CD4-positive, alpha-beta memory T cell (primary cell): ENCODE measurements at regions not wholly inside any gene's neighbourhood (a gene's known extent, or its start where the extent isn't known, plus 50 kb on each side); places are given as distances from the start of the nearest gene placed in this dataset.

Source experiments
- CTCF ChIA-PET: fragments of 350-600 bp; sonication (Branson Sonifier 250); formaldehyde crosslinking; loops from one replicate; lab custom pipeline; 2021; ENCODE audit warnings: inconsistent platforms; ENCODE audit not compliant: partially characterized antibody; lab: Charles Lee
- POLR2A ChIA-PET: fragments of 350-600 bp; sonication (Branson Sonifier 250); formaldehyde crosslinking; loops from one replicate; lab custom pipeline; 2021; ENCODE audit not compliant: partially characterized antibody; lab: Charles Lee
- DNase-seq, 5 donors: peaks; one replicate each; pipeline versions ENCODE4 v3.0.0 to v3.0.0-alpha.2; 2020 to 2022; ENCODE audit warnings: mixed read lengths in 1 of 5
- H3K27ac ChIP-seq: one replicate; pipeline ENCODE4 v1.7.0; 2013; ENCODE audit warnings: low read depth, low read length
- H3K27me3 ChIP-seq: 2 replicates; pipeline ENCODE4 v1.7.0; 2013; ENCODE audit warnings: mild to moderate bottlenecking, low read length, moderate library complexity; ENCODE audit not compliant: insufficient read depth
- H3K36me3 ChIP-seq: 2 replicates; pipeline ENCODE4 v1.7.0; 2013; ENCODE audit warnings: mild to moderate bottlenecking, low read length, moderate library complexity; ENCODE audit not compliant: insufficient read depth
- H3K4me1 ChIP-seq: 2 replicates; pipeline ENCODE4 v1.7.0; 2013; ENCODE audit warnings: mild to moderate bottlenecking, low read length, moderate library complexity; ENCODE audit not compliant: insufficient read depth
- H3K4me3 ChIP-seq, 2 donors: one replicate each; pipeline ENCODE4 v1.7.0; 2013; ENCODE audit warnings: low read length in 2 of 2, mild to moderate bottlenecking in 1 of 2
- H3K9me3 ChIP-seq, 2 donors: one replicate each; pipeline ENCODE4 v1.7.0; 2013; ENCODE audit warnings: low read length in 2 of 2, control low read depth in 1 of 2; ENCODE audit not compliant: control insufficient read depth in 1 of 2
- H3K27ac Mint-ChIP-seq, 7 donors: one replicate each; pipeline ENCODE4 v1.8.0; 2020 to 2021; ENCODE audit warnings: mixed read lengths in 7 of 7, mild to moderate bottlenecking in 6 of 7, inconsistent platforms in 3 of 7, moderate library complexity in 3 of 7
- H3K27me3 Mint-ChIP-seq, 2 donors: one replicate each; pipeline ENCODE4 v1.8.0; 2020 to 2021; ENCODE audit warnings: mixed read lengths in 2 of 2
- H3K36me3 Mint-ChIP-seq, 2 donors: one replicate each; pipeline ENCODE4 v1.8.0; 2020 to 2021; ENCODE audit warnings: mixed read lengths in 2 of 2, inconsistent platforms in 1 of 2, mild to moderate bottlenecking in 1 of 2
- H3K4me1 Mint-ChIP-seq, 4 donors: one replicate each; pipeline ENCODE4 v1.8.0; 2020 to 2021; ENCODE audit warnings: mixed read lengths in 4 of 4, mild to moderate bottlenecking in 1 of 4
- H3K4me3 Mint-ChIP-seq, 8 donors: one replicate each; pipeline ENCODE4 v1.8.0; 2020 to 2021; ENCODE audit warnings: mixed read lengths in 8 of 8, mild to moderate bottlenecking in 7 of 8, moderate library complexity in 6 of 8, inconsistent platforms in 3 of 8
- H3K9me3 Mint-ChIP-seq, 8 donors: one replicate each; pipeline ENCODE4 v1.8.0; 2020 to 2021; ENCODE audit warnings: mixed read lengths in 8 of 8, mild to moderate bottlenecking in 5 of 8, inconsistent platforms in 3 of 8, moderate library complexity in 1 of 8
- intact Hi-C: fragments of 100-400 bp; cut with micrococcal nuclease; formaldehyde crosslinking; loops from one replicate; pipeline ENCODE4 v1.15.1; 2023

- H3K27me3 ChIP-seq: no peaks in the 10 kb centered on the region
- no peaks in the 10 kb centered on the region for H3K4me1 ChIP-seq
Measured at GRCh38 chr4:112802780-112803179, 165.8 kb downstream of the LARP7 start.

GRCh38 chr4:112807083-112807482 is 170.1 kb downstream of the LARP7 start:
- Mint-ChIP-seq H3K36me3 (no peaks in the 10 kb centered on the region), H3K9me3 (peaks cover 0 to 3% (median 0%) of the 10 kb centered on the region in 8 donors), H3K4me3 (no peak overlapping the region), H3K27ac (peak overlapping the region in 1 of 7 donors; percentile 44), H3K27me3 (peaks cover 0 to 3% of the 10 kb centered on the region in 2 donors), H3K4me1 (no peaks in the 10 kb centered on the region)
- ChIA-PET CTCF (no interaction called here), POLR2A (no interaction called here)
- no peak for DNase-seq
- intact Hi-C loops: no loop called here
- Histone ChIP-seq H3K9me3 (no peaks in the 10 kb centered on the region), H3K4me1 (no peaks in the 10 kb centered on the region), H3K27me3 (no peaks in the 10 kb centered on the region), H3K27ac (no peak overlapping the region), H3K36me3 (no peaks in the 10 kb centered on the region), H3K4me3 (no peak overlapping the region)

More at GRCh38 chr4:112802780-112803179, 165.8 kb downstream of the LARP7 start:
- H3K27ac Mint-ChIP-seq: no peak overlapping the region
- ChIA-PET CTCF (no interaction called here), POLR2A (no interaction called here)
- H3K4me1 Mint-ChIP-seq: no peaks in the 10 kb centered on the region
- Histone ChIP-seq H3K4me3 (no peak overlapping the region), H3K36me3 (no peaks in the 10 kb centered on the region), H3K9me3 (no peaks in the 10 kb centered on the region), H3K27ac (no peak overlapping the region)
- no peaks in the 10 kb centered on the region for H3K36me3 Mint-ChIP-seq
- H3K9me3 Mint-ChIP-seq: no peaks in the 10 kb centered on the region
- H3K27me3 Mint-ChIP-seq: peaks cover 0 to 6% of the 10 kb centered on the region in 2 donors
- intact Hi-C loops: no loop called here
- DNase-seq: no peak
- H3K4me3 Mint-ChIP-seq: no peak overlapping the region

- no peaks in the 10 kb centered on the region for H3K36me3 ChIP-seq
- no peak for DNase-seq
- H3K4me1 Mint-ChIP-seq: no peaks in the 10 kb centered on the region
- ChIA-PET POLR2A (no interaction called here), CTCF (no interaction called here)
- H3K4me3 ChIP-seq: no peak overlapping the region
- H3K9me3 Mint-ChIP-seq: peaks cover 0 to 3% (median 0%) of the 10 kb centered on the region in 8 donors
- H3K27me3 Mint-ChIP-seq: peaks cover 0 to 3% of the 10 kb centered on the region in 2 donors
- H3K27me3 ChIP-seq: no peaks in the 10 kb centered on the region
- no peaks in the 10 kb centered on the region for H3K36me3 Mint-ChIP-seq
- H3K9me3 ChIP-seq: no peaks in the 10 kb centered on the region
- no peak overlapping the region for H3K27ac Mint-ChIP-seq
- intact Hi-C loops: no loop called here
- H3K27ac ChIP-seq: no peak overlapping the region
- H3K4me3 Mint-ChIP-seq: no peak overlapping the region
- no peaks in the 10 kb centered on the region for H3K4me1 ChIP-seq
Measured at GRCh38 chr4:112808001-112808400, 171.1 kb downstream of the LARP7 start.

- Histone ChIP-seq H3K4me1 (no peaks in the 10 kb centered on the region), H3K9me3 (no peaks in the 10 kb centered on the region), H3K27me3 (no peaks in the 10 kb centered on the region), H3K36me3 (no peaks in the 10 kb centered on the region), H3K4me3 (no peak overlapping the region), H3K27ac (no peak overlapping the region)
- no peak overlapping the region for H3K4me3 Mint-ChIP-seq
- peaks cover 0 to 2% (median 0%) of the 10 kb centered on the region in 8 donors for H3K9me3 Mint-ChIP-seq
- DNase-seq: no peak
- no peaks in the 10 kb centered on the region for H3K36me3 Mint-ChIP-seq
- ChIA-PET POLR2A (no interaction called here), CTCF (interaction anchor here (1.4 kb wide), 1 partner anchor 121 kb away, joined by 3 read pairs; no protein-coding TSS in a partner anchor)
- no peak overlapping the region for H3K27ac Mint-ChIP-seq
- intact Hi-C loops: no loop called here
- H3K27me3 Mint-ChIP-seq: peaks cover 10% of the 10 kb centered on the region in 2 donors
- H3K4me1 Mint-ChIP-seq: peaks cover 4 to 10% (median 9%) of the 10 kb centered on the region in 4 donors
Measured at GRCh38 chr4:112813790-112814189, 176.8 kb downstream of the LARP7 start.

GRCh38 chr4:112817933-112818593 is 181.1 kb downstream of the LARP7 start:
- peak overlapping the region in 7 of 8 donors; percentile 7 to 62 (median 53) for H3K4me3 Mint-ChIP-seq
- no peaks in the 10 kb centered on the region for H3K36me3 ChIP-seq
- H3K9me3 ChIP-seq: no peaks in the 10 kb centered on the region
- no peaks in the 10 kb centered on the region for H3K27me3 ChIP-seq
- no peak for DNase-seq
- H3K27ac ChIP-seq: no peak overlapping the region
- H3K36me3 Mint-ChIP-seq: no peaks in the 10 kb centered on the region
- no peak overlapping the region for H3K4me3 ChIP-seq
- H3K9me3 Mint-ChIP-seq: peaks cover 0 to 2% (median 0%) of the 10 kb centered on the region in 8 donors
- ChIA-PET POLR2A (no interaction called here), CTCF (no interaction called here)
- peak overlapping the region in 1 of 7 donors; percentile 36 for H3K27ac Mint-ChIP-seq
- no peaks in the 10 kb centered on the region for H3K4me1 ChIP-seq
- peaks cover 14 to 21% of the 10 kb centered on the region in 2 donors for H3K27me3 Mint-ChIP-seq
- peaks cover 4 to 10% (median 9%) of the 10 kb centered on the region in 4 donors for H3K4me1 Mint-ChIP-seq
- intact Hi-C loops: no loop called here

GRCh38 chr4:112818594-112818965 is 181.6 kb downstream of the LARP7 start:
- no peak overlapping the region for H3K4me3 ChIP-seq
- Mint-ChIP-seq H3K27me3 (peaks cover 14 to 24% of the 10 kb centered on the region in 2 donors), H3K9me3 (peaks cover 0 to 2% (median 0%) of the 10 kb centered on the region in 8 donors), H3K4me1 (peaks cover 4 to 10% (median 9%) of the 10 kb centered on the region in 4 donors), H3K4me3 (peak overlapping the region in 6 of 8 donors; percentile 9 to 62 (median 50)), H3K36me3 (no peaks in the 10 kb centered on the region), H3K27ac (peak overlapping the region in 1 of 7 donors; percentile 36)
- ChIA-PET CTCF (no interaction called here), POLR2A (no interaction called here)
- DNase-seq: no peak
- H3K27me3 ChIP-seq: no peaks in the 10 kb centered on the region
- no peaks in the 10 kb centered on the region for H3K9me3 ChIP-seq
- no peaks in the 10 kb centered on the region for H3K4me1 ChIP-seq
- intact Hi-C loops: no loop called here
- H3K27ac ChIP-seq: no peak overlapping the region
- H3K36me3 ChIP-seq: no peaks in the 10 kb centered on the region

- no peak overlapping the region for H3K4me3 Mint-ChIP-seq
- H3K36me3 ChIP-seq: no peaks in the 10 kb centered on the region
- H3K27me3 Mint-ChIP-seq: peaks cover 12 to 24% of the 10 kb centered on the region in 2 donors
- no peaks in the 10 kb centered on the region for H3K27me3 ChIP-seq
- peaks cover 4 to 10% (median 9%) of the 10 kb centered on the region in 4 donors for H3K4me1 Mint-ChIP-seq
- no peak for DNase-seq
- H3K4me1 ChIP-seq: no peaks in the 10 kb centered on the region
- ChIA-PET CTCF (interaction anchor here (0.6 kb wide), 1 partner anchor 104 kb away, joined by 3 read pairs; no protein-coding TSS in a partner anchor), POLR2A (no interaction called here)
- no peak overlapping the region for H3K27ac Mint-ChIP-seq
- no peaks in the 10 kb centered on the region for H3K36me3 Mint-ChIP-seq
- H3K9me3 ChIP-seq: no peaks in the 10 kb centered on the region
- no peak overlapping the region for H3K27ac ChIP-seq
- intact Hi-C loops: no loop called here
- peaks cover 0 to under 1% (median 0%) of the 10 kb centered on the region in 8 donors for H3K9me3 Mint-ChIP-seq
- no peak overlapping the region for H3K4me3 ChIP-seq
Measured at GRCh38 chr4:112819729-112820128, 182.8 kb downstream of the LARP7 start.
